ENCODE measurements at regions not wholly inside any gene's neighbourhood (a gene's known extent, or its start where the extent isn't known, plus 50 kb on each side); places are given as distances from the start of the nearest gene placed in this dataset.

GRCh38 chr13:64423467-64423866 lies 2806.7 kb downstream of the PCDH9 start:
- DNase-seq (ENCODE audit: low read depth): no peak

- DNase-seq (ENCODE audit: low read depth): no peak
These were observed 2810.0 kb downstream of the PCDH9 start for GRCh38 chr13:64420181-64420580.

GRCh38 chr13:64417581-64417980 lies 2812.6 kb downstream of the PCDH9 start:
- DNase-seq (ENCODE audit: low read depth): no peak

GRCh38 chr13:64414381-64414780 lies 2815.8 kb downstream of the PCDH9 start:
- DNase-seq (ENCODE audit: low read depth): no peak

GRCh38 chr13:64413529-64413928 lies 2816.6 kb downstream of the PCDH9 start:
- no peak for DNase-seq (ENCODE audit: low read depth)

GRCh38 chr13:64410276-64411053 lies 2819.7 kb downstream of the PCDH9 start:
- no peak for DNase-seq (ENCODE audit: low read depth)

- DNase-seq (ENCODE audit: low read depth): no peak
These were observed 2832.4 kb downstream of the PCDH9 start for GRCh38 chr13:64397701-64398100.

- no peak for DNase-seq (ENCODE audit: low read depth)
These were observed 2852.5 kb downstream of the PCDH9 start for GRCh38 chr13:64377606-64378005.

GRCh38 chr13:64371461-64371860 lies 2858.7 kb downstream of the PCDH9 start:
- DNase-seq (ENCODE audit: low read depth): no peak

- DNase-seq (ENCODE audit: low read depth): no peak
These were observed 2859.1 kb downstream of the PCDH9 start for GRCh38 chr13:64371045-64371444.

- DNase-seq (ENCODE audit: low read depth): no peak
These were observed 2861.0 kb downstream of the PCDH9 start for GRCh38 chr13:64369121-64369520.

GRCh38 chr13:64362564-64362963 lies 2867.6 kb downstream of the PCDH9 start:
- no peak for DNase-seq (ENCODE audit: low read depth)

- DNase-seq (ENCODE audit: low read depth): no peak
These were observed 2882.5 kb downstream of the PCDH9 start for GRCh38 chr13:64347664-64348063.

GRCh38 chr13:64339373-64340063 lies 2890.6 kb downstream of the PCDH9 start:
- no peak for DNase-seq (ENCODE audit: low read depth)

GRCh38 chr13:64338671-64339070 lies 2891.5 kb downstream of the PCDH9 start:
- no peak for DNase-seq (ENCODE audit: low read depth)

GRCh38 chr13:64333888-64334287 lies 2896.2 kb downstream of the PCDH9 start:
- no peak for DNase-seq (ENCODE audit: low read depth)

GRCh38 chr13:64332048-64332447 lies 2898.1 kb downstream of the PCDH9 start:
- no peak for DNase-seq (ENCODE audit: low read depth)

GRCh38 chr13:64327505-64328194 lies 2902.5 kb downstream of the PCDH9 start:
- no peak for DNase-seq (ENCODE audit: low read depth)

- no peak for DNase-seq (ENCODE audit: low read depth)
These were observed 2898.7 kb upstream of the PCDH20 start for GRCh38 chr13:64314331-64314730.

GRCh38 chr13:64311948-64312347 lies 2896.3 kb upstream of the PCDH20 start:
- DNase-seq (ENCODE audit: low read depth): no peak

GRCh38 chr13:64311112-64311511 lies 2895.5 kb upstream of the PCDH20 start:
- DNase-seq (ENCODE audit: low read depth): no peak

GRCh38 chr13:64305246-64305645 lies 2889.6 kb upstream of the PCDH20 start:
- DNase-seq (ENCODE audit: low read depth): no peak

- no peak for DNase-seq (ENCODE audit: low read depth)
These were observed 2884.6 kb upstream of the PCDH20 start for GRCh38 chr13:64300239-64300638.
